CD4-positive, alpha-beta T cell treated with Interleukin-21 for 1 hour (primary cell): ENCODE measurements at regions not wholly inside any gene's neighbourhood (a gene's known extent, or its start where the extent isn't known, plus 50 kb on each side); places are given as distances from the start of the nearest gene placed in this dataset.
A peak's percentile ranks its signal among the peaks of the same experiment; 100 is the strongest.

Experiments
- DNase-seq: peaks from one replicate; pipeline ENCODE4 v3.0.0-alpha.2; 2020

DNA sequence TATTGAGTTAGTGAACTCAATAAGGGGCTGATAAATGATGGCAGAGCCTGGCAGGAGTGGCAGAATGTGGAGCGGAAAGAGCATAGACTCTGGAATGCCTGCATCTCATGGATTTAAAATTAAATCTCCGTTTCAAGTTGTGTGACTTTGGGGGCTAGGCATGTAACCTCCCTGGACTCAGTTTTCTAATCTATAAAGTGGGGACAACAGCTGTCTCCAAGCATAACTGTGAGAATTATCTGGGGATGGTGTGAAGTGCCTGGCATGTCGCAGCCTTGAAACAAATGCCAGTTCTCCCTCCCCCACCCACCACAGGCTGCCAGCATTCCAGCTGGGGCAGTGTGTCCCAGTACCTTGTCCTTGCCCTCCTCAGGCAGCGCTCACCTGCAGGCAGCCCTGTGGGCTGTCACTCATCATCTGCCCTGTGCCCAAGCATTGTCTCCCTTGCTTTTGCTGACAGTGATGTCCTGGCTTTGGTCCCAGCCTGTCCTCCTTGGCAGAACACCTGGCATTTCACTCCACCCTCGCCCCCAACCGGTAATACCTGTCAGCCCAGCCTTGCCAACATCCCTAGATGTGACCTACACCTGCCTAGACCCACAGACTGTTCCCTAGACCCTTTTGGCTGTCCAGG lies 129.6 kb downstream of the MRM1 start:
- no peak for DNase-seq

- DNase-seq, result no peak
Measured at GRCh38 chr17:36731811-36732210, 130.4 kb downstream of the MRM1 start.

DNA sequence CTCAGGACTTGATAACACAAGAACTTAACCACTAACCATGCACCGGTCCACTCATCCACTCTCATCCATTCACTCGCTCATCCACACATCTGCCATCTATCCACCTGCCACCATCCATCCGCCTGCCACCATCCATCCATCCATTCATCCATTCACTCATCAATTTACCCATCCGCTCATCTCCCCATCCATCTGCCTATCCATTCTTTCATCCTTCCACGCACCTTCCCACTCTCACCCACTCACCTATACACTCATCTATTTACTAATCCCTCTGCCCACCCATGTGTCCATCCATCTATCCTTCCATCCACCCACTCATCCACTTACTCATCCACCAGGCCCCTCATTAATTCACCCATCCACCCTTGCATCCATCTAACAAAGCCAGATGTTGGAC lies 131.0 kb downstream of the MRM1 start:
- no peak for DNase-seq

DNA sequence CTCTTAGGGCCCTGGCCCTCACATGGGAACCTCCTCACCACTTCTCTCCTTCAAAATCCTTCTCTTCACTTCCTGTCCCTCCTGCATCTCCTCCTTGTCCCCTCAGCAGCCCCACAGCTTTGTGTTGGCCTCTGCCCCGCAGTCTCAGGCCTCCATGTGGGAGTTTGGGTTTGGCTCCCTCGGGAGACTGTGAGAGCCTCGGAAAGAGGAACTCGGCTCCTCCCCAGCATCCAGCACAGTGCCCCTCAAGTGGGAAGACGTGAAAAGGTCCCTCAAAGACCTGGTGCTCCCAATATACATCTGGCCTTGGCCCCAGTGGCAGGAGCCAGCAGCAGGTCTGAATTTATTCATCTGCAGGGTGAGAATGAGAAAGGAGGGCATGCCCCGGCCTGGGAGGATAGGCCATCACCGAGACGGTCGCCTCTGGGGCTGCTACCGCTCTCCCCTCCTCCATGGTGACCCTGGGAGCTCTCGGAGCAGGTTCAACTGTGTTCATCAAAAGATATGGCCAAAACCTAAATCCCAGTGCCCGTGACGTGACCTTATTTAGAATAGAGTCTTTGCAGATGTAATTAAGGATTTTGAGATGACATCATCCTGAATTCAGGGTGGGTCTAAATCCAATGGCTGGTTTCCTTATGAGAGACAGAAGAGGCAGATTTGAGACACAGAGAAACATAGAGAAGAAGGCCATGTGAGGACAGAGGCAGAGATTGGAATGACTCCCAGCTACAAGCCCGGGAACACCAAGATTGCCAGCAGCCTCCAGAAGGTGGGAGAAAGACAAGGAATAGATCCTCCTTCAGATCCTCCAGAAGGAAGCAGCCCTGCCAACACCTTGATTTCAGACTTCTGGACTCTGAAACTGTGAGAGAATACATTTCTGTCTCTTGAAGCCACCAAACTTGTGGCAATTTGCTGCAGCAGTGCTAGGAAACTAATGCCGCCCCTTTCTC lies 135.1 kb downstream of the MRM1 start:
- no peak for DNase-seq

DNA sequence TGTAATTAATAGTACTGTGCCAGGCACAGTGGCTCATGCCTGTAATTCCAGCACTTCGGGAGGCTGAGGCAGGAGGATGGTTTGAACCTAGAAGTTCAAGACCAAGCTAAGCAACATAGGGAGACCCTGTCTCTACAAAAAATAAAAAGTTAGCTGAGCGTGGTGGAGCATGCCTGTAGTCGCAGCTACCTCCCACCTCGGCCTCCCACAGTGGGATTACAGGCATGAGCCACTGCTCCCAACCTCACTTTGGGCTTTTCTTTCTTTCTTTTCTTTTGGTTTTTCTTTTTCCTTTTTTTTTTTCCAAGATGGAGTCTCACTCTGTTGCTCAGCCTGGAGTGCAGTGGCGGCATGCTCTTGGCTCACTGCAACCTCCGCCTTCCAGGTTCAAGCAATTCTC lies 137.8 kb downstream of the MRM1 start:
- DNase-seq, result no peak

DNA sequence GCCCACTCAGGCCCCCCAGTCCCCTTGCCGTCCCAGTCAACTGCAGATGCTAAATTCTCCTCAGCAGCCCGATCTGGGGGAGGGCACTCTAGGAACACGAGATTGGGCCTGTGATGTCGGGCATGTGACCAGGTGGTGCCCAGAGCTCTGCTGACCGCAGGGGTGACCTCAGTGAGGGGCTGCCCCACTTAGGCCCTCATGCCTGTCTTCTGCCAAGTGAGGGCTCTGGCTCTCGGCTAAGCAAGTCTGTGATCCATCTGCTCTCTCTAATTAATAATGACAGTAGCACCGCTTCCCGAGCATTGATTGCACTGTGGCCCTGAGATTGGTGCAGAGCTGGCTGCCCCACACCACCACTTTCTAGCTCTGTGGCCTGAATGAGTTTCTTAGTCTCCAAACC lies 138.8 kb downstream of the MRM1 start:
- DNase-seq, result no peak

GRCh38 chr17:36741019-36741902 lies 139.9 kb downstream of the MRM1 start:
- no peak for DNase-seq

DNA sequence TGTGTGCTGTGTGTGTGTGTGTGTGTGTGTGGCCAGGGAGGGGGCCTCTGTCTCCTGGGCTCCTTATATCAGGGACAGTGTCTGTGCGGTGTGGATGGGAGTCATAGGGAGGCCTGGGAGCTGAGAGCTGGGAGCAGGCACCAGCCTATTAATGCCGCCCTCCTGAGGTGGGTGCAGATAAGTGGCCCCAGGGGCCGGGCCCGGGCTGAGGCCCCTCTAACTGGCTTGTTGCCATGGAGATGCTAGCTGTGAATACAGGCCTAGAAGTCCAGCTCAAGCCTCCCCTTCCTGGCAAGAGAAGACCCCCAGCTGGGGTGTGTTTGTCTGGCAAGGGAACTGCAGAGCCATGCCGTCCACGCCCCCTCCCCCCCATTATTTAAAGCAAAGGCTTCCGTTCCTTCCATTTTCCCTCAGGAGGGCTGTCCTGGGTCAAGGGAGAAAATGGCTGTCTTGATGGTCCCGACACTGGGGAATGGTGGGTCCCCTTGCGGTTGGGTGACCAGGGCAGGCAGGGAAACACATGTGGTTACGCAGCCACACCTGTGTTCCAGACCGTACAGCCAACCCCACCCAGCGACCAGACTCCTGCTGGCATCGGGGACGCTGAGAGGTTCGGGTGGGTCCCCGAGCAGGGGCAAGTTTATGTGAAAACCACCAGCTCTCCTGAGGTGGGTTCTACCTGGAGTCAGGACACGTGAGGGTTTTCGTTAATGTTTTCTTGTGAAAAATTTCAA lies 141.1 kb downstream of the MRM1 start:
- no peak for DNase-seq

- no peak for DNase-seq
Measured at GRCh38 chr17:36743130-36743529, 141.7 kb downstream of the MRM1 start.

DNA sequence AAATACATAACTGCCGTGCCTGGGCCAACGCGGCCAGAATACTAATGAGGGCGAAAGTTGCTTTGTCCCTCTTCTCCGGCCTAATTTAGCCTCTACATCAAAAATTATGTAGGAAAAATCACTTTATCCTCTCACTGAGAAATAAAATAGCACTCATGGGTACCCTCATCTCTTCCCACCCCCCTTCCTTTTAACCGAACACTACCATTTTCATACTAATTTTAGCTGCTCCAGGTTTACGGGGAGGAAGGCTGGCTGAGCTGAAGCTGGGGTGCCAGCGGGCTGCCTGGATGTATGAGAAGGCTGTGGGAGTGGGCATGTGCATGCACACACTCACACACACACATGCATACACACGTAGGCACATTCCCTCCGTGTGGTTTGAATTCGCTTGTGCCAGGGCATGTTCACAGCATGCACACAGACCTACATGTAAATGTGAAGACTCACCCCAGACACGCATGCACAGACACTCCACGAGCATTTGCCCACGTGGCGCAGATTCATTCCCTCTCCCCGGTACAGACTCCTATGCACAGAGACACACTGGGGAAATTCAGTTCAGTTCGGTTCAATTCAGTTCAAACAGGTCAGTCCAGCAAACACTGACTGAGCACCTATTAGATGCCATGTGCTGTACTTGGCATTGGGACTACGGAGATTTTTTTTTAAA lies 145.1 kb downstream of the MRM1 start:
- DNase-seq, result no peak

DNA sequence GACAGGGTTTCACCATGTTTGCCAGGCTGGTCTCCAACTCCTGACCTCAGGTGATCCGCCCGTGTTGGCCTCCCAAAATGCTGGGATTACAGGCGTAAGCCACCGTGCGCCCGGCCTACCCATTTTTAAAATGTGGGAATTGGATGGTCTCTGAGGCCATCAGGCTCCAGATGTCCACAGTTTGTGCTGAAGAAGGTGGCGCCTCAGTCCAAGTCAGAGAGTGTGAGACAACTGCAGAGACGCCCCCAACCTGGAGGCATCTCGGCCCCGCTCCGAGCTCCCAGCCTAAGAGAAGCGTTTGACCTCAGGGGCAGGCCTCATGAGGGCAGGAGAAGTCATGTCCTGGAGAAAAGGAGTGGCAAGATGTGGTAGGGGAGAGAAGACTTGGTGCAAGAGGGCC lies 146.5 kb downstream of the MRM1 start:
- no peak for DNase-seq

GRCh38 chr17:36748272-36748671 lies 146.9 kb downstream of the MRM1 start:
- DNase-seq, result no peak

DNA sequence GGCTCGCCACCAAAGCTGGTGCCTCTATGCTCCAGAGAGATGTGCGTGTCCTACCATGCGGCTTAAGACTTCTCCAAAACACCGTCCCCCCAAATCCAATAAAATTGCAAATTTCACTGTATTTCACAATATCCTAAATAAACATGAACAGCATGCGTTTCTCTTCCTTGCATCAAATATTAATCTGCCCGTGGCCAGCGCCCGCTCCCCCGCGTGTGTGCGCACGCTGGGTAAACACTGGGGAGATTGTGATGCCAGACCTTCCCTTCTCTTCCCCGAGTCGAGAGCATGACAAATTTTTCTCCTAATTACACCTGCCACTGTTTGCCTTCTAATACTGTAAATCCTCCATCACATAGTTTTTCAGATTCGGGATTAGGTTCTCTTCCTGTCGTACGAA lies 148.1 kb downstream of the MRM1 start:
- DNase-seq, result no peak

- no peak for DNase-seq
Measured at GRCh38 chr17:36750316-36750885, 149.0 kb downstream of the MRM1 start.

GRCh38 chr17:36752096-36752888 lies 150.9 kb downstream of the MRM1 start:
- DNase-seq, result no peak

GRCh38 chr17:36755586-36755985 lies 154.2 kb downstream of the MRM1 start:
- peak; percentile 38 for DNase-seq

- DNase-seq, result no peak
Measured at GRCh38 chr17:36756695-36757094, 155.3 kb downstream of the MRM1 start.

DNA sequence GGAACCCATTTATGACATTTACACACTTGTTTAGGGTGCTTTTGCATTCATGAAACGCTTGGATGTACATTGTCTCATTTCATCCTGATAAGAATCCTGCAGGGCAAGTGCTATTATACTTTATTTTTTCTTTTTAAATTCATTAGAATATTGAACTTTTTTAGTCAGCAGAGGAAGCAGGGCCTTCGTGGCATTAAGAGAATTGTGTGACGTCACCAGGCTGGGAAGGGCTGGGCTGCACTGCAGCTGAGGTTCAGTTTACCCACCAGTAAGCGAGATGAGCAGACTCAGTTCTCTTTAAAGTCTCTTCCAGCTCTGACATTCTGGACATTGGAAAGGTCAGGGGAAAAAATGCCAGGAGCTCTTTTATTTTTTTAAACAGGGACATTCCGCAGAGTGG lies 159.0 kb downstream of the MRM1 start:
- DNase-seq, result no peak

DNA sequence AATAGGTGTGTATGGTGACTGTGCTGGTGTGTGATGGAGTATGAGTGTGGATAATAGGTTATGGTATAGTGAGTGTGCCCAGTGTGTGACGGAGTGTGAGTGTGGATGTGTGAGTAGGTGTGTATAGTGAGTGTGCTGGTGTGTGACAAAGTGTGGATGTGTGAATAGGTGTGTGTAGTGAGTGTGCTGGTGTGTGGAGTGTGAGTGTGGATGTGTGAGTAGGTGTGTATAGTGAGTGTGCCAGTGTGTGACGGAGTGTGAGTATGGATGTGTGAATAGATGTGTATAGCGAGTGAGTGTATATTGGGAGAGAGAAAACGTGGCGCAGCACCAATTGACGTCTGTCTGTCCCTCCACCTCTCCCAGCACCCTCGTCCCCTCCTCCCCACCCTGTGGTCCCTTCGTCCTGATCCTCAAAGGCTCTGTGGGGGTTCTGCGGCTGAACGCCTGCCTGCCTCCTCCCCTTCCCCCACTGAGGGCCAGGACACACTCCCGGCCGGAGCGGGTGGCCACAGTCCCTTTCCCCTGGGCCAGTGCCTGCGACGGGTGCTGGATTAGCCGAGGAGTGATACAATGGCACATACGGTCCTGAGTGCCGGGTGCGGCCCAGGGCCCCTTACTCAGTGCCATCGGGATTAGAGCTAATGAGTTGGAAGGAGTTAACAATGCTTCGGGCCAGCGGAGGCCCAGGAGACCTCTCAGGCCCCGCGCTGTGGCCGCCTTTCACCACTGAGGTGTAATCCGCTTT lies 160.0 kb downstream of the MRM1 start:
- no peak for DNase-seq

DNA sequence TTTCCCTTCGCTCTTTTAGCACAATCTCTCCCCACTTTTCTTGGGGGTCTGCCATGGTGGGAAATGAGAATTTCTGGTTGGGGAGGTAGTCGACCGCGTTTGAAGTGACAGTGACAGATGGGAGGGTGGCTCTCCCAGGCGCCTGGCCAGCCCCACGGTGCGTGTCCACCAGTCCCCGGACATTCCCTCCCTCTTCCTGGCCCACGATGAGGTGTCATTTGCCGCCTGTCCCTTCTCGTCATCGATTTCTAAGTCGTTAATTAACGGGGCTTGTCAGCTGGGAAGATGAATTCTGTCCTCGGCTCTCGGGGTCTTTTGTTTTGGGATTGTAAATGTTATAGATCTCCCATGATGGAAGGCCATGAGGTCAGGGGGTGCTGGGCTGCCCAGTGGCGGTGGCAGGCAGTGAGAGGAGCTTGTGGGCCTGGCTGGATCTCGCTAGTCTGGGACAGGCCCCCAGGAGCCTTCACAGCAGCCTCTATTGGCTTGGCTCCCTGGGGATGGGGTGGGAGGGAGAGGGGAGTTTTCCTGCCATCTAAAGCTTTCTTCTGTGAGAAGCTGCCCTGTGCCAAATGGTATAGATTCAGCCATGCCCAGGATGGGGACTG lies 164.2 kb downstream of the MRM1 start:
- DNase-seq, result no peak
